ENCODE measurements at regions not wholly inside any gene's neighbourhood (a gene's known extent, or its start where the extent isn't known, plus 50 kb on each side); places are given as distances from the start of the nearest gene placed in this dataset.

DNA sequence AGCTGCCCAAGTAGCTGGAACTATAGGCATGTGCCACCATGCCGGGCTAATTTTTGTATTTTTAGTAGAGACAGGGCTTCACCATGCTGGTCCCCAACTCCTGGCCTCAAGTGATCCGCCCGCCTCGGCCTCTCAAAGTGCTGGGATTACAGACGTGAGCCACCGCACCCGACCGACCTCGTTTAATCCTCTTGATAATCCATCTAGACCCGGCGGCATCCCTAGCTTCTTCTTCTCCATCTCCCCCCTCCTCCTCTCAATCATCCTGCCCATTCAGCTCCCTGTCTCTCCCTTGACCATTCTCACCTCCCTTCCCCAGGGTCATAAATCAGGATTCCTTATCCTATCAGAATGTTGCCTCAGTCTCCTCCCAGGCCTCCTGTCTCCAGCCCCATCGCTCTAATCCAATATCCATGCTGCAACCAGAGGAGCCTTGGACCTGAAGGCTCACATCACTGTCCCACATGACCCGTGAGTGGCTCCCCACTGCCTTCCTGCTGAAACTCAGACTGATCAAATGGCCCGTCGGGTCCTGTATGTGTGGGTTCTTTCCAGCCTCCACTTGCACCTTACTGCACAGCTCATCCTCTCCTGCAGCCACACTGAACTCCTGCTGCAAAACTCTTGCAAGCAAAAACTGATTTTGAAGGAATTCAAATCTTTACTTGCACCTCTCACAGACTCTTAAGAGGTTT lies 74.1 kb upstream of the CDH5 start:
- no peak for ATAC-seq
- intact Hi-C loops (cut with DNase I), result no loop called here
- DNase-seq (ENCODE audit: missing footprints), result no peak

DNA sequence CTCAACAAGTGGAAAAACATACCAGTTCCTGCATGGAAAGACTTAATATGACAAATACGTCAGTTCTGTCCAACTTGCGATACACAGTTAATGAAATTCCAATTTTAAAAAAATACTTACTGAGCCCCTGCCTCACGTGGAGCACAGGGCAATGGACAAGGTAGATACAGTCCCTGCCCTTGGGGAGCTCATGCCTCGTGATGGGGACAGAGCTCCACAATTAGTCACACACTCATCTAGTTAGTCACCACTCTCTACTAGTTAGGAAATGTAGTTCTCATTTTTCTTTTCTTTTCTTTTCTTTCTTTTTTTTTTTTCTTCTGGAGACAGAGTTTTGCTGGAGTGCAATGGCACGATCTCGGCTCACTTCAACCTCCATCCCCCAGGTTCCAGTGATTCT lies 74.7 kb upstream of the CDH5 start:
- no peak for ATAC-seq
- no peak for DNase-seq (ENCODE audit: missing footprints)
- intact Hi-C loops (cut with DNase I), result no loop called here

DNA sequence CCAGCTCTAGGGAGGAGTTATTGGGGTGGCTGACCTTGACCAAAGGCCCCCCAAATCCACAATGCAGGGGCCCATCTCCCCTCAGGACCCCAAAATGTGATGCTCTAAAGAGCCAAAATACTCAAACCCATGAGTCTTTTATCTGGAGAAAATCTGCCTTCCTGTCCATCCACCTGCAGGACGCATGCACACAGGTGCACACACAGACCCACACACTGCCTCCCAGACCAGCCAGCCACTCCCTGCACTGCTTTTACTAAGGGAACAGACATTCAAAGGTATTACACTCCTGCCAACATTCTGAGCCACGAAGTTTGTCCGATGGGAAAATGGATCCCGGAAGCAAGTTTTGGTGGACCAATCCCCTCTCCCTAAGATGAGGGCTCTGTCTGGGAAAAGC lies 76.1 kb upstream of the CDH5 start:
- DNase-seq (ENCODE audit: missing footprints) (no peak), ATAC-seq (no peak)
- intact Hi-C loops (cut with DNase I), result no loop called here

DNA sequence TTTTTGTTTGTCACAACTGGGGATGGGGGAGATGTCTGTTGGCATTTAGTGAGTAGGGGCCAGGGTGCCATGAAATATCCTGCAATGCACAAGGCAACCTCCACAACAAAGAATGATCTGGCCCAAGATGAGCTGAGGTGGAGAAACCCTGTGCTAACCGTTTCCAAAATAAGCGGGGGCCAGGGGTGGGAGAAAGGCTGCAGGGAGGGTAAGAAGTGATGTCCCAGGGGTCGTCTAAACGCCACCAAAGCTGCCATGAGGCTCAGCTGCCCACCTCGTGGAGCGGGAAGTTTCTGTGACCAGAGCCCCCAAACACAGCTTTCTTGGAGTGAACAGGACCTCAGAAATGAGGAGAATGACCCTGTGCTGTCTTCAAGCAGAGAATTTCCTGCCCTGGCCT lies 76.5 kb upstream of the CDH5 start:
- intact Hi-C loops (cut with DNase I), result no loop called here
- ATAC-seq (no peak), DNase-seq (ENCODE audit: missing footprints) (no peak)

DNA sequence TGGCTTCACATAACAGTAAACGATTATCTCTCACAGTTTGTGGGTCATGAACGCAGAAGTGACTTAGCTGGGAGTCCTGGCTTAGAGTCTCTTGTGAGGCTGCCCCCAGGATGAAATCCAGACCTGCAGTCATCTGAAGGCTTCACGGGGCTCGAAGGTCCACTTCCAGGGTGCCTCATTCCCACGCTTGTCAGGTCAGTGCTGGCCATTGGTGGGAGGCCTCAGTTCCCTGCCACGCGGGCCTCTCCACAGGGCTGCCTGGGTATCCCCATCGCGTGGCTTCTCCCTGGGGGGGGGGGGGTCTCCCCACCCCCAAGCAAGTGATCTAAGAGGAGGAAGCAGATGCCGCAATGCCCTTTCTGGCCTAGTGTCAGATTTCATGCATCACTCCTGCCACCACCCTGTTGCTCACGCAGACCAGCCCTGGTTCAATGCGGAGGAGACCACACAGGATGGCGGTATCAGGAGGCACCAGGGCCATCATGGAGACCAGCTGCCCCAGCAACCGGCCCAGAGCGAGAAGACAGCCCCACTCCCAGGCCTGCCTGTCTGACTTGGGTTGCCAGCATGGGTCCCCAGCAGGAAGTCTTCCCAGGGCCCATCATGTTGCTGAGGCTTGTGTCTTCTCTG lies 77.3 kb upstream of the CDH5 start:
- DNase-seq (ENCODE audit: missing footprints) (no peak), ATAC-seq (no peak)
- intact Hi-C loops (cut with DNase I), result no loop called here

DNA sequence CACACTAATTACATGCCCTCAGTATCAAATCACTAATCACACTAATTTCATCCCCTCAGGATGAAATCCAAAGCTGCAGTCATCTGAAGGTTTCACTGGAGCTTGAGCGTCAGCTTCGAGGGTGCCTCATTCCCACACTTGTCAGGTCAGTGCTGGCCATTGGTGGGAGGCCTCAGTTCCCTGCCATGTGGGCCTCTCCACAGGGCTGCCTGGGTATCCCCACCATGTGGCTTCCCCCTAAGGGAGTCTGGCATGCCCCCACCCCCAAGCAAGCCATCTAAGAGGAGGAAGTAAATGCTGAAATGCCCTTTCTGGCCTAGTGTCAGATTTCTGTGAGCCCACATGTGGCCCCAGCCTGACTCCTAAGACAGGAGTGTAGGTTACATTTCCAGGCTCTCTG lies 78.6 kb upstream of the CDH5 start:
- ATAC-seq (no peak), DNase-seq (ENCODE audit: missing footprints) (no peak)
- intact Hi-C loops (cut with DNase I), result no loop called here

DNA sequence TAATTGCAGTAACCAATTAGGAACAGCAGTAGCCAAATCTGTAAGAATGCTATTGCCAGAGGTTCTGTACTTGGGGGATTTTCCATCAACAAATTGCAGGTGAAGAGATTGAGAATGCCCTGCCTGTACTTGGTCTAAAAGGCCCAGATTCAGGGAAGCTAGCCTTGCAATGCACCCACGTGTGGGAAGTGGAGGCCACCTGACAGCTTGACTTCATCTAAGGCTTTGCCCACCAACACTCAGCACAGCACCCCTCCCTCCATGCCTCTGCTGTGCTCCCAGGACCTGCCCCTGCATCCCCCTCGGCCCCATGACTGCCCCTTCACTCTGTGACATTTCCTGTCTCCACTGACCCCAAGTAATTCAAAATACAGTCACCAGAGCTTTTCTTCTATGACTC lies 79.1 kb upstream of the CDH5 start:
- intact Hi-C loops (cut with DNase I), result no loop called here
- DNase-seq (ENCODE audit: missing footprints) (no peak), ATAC-seq (no peak)

DNA sequence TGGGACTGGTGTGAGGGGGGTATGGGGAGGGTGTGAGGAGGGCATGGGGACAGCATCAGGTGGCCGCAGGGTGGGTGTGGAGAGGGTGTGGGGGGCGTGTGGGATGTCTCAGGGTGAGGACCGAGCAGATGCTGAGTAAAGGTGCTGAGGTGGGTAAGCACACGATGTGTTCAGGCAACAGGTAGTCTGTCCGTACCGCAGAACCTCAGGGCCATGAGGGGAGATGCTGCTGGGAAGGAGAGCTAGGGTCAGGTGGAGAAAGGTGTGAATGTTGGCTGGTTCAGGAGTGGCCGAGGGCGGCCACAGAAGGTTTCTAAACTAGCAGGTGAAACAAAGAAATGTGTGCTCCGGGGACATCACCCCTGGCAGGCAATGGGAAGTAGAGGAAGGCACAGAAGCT lies 80.0 kb upstream of the CDH5 start:
- intact Hi-C loops (cut with DNase I), result no loop called here
- no peak for DNase-seq (ENCODE audit: missing footprints)
- ATAC-seq, result no peak

DNA sequence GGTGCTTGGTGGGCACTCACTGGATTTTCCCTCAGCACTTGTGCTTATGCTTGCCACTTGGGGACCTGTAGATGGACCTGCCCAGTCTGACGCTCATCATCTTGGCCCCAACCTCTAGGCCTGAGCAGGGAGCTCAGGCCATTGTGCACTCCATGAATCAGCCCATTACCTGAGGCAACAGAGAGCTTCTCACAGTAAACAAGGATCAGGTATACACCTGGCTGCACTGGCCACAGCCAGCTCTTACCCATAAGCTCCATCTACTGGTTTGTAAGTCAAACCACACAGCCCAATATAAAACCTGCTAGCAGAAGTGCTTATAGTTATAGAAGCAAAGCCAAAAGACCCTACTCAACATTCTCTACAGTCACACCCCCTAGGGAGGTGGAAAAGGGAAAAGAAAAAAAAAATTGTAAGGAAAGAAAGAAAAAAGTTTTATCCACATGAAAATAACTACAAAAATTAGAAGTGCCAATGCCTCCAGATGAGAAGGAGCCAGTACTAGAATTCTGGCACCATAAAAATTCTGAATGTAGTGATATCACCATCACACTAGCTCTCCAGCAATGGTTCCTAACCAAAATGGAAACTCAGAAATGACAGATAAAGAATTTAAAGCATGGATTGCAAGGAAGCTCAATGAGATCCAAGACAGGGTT lies 87.8 kb upstream of the CDH5 start:
- intact Hi-C loops (cut with DNase I), result loop anchor here (5.0 kb wide), 1 partner anchor 39 kb away; no protein-coding TSS in a partner anchor
- no peak for ATAC-seq

DNA sequence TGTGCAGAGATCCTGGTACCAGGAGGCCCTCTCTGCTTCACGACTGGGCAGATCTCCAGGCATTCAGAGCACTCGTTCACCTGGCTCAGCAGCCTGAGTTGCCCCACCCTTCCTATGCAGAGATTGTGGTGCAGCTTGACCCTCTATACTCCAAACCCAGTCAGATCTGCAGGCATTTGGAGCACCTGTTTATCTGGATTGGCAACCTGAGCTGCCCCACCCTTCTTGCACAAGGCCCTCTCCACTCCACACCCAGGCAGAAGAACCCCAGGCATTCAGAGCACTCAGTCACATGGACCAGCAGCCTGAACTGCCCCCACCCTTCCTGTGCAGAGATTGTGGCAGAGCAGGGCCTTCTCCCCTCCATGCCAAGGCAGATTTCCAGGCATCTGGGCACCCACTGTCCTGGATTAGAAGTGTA lies 88.4 kb upstream of the CDH5 start:
- intact Hi-C loops (cut with DNase I), result loop anchor here (5.0 kb wide), 1 partner anchor 39 kb away; no protein-coding TSS in a partner anchor
- DNase-seq (ENCODE audit: missing footprints) (no peak), ATAC-seq (no peak)

More for the DNA sequence above, 87.8 kb upstream of the CDH5 start:
- no peak for DNase-seq (ENCODE audit: missing footprints)

DNA sequence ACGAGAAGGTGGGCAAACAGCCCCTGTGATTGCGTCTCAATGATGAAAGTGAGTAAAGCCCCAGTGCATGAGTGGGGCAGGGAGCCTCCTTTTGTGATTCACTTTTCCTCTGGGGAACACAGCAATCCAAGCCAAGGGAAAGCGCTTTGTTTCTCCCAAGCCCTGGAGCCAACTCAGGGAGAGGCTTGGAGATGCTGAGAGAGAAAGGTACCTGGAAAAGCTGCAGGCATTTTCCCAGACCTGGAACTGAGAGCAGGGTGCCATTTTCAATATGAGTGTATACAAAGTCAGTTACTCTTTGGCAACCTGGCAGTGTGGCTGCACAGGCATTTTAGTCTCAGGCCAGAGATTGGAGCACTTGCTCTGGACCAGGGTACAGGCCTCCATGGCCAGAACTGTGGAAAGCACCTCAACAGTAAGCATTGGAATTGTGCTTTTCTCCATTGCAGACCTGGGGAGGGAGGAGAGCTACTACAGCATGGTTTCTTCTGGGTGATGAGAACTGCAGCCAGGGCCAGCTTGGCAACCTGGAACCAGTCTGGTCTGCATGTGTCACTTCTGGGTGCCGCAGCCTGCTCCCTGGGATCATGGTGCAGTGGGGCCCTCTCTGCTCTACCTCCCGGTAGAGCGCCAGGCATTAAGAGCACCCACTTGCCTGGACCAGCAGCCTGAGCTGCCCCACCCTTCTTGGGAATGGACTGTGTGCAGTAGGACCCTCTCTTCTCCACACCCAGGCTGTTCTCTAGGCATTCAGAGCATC lies 89.0 kb upstream of the CDH5 start:
- ATAC-seq (no peak), DNase-seq (ENCODE audit: missing footprints) (no peak)
- intact Hi-C loops (cut with DNase I), result loop anchor here (5.0 kb wide), 1 partner anchor 40 kb away; no protein-coding TSS in a partner anchor

DNA sequence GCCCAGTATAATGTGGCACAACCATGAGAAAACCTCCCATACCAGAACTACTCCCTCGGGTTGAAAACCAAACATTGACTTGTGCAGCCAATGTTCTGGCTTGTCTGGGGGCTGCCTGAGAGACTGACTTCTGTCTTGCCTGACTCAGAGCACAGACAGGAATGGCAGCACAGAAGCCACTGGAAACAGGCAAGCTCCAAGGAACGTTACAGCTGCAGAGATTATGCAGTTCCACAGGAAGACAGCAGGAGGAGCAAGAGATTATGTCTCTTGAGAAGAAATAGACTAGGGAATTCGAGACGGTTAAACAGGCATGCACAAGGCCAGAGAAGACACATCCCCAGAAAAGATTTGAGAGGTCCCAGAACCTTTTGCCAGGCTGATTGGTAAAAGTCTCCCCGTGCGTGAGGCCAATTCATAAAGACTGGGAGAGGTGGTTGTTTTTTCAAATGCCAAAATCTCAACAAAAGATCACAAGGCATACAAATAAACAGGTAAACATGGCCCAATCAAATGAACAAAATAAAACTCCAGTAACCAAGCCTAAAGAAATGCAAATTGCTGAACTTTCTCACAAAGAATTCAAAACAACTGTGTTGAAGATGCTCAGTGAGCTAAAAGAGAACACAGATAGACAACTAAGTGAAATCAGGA lies 90.6 kb upstream of the CDH5 start:
- intact Hi-C loops (cut with DNase I), result loop anchor here (5.0 kb wide), 1 partner anchor 41 kb away; no protein-coding TSS in a partner anchor
- ATAC-seq (no peak), DNase-seq (ENCODE audit: missing footprints) (no peak)

DNA sequence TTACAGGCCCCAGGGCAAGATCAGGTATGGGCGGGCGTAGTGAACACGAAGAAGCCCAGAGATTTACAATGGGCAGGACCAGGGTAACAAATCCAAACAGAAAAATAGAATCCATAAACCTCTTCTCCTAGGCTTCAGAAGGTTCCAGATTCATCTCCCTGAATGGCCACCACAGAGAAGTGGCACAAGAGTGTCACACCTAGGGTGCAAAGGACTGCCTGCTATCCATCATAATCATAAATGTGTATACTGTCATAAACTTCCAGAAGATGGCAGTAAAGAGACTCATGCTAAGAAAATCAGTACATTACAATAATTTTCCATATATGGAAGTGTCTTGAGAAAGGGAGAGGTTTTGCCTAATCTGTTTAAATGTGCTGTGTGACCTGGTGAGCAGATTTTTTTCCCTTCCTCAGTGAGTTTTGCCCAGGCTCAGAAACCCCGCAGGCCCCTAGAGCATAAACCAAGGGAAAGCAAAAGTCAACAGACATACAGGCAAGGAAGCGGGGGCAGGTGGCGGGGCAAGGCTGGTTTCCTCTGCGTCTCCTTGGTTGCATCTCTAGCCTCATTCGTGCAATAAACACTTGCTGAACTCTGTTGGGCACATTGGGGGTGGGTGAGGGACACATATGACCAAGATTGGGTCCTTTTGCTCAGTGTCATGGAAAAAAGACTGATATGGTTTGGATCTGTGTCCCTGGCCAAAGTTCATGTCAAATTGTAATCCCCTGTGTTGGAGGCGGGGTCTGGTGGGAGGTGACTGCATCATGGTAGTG lies 92.0 kb upstream of the CDH5 start:
- ATAC-seq (no peak), DNase-seq (ENCODE audit: missing footprints) (no peak)
- intact Hi-C loops (cut with DNase I), result loop anchor here (5.0 kb wide), 3 partner anchors 43 to 1152 kb away; partner anchors contain the start of gene CDH11

DNA sequence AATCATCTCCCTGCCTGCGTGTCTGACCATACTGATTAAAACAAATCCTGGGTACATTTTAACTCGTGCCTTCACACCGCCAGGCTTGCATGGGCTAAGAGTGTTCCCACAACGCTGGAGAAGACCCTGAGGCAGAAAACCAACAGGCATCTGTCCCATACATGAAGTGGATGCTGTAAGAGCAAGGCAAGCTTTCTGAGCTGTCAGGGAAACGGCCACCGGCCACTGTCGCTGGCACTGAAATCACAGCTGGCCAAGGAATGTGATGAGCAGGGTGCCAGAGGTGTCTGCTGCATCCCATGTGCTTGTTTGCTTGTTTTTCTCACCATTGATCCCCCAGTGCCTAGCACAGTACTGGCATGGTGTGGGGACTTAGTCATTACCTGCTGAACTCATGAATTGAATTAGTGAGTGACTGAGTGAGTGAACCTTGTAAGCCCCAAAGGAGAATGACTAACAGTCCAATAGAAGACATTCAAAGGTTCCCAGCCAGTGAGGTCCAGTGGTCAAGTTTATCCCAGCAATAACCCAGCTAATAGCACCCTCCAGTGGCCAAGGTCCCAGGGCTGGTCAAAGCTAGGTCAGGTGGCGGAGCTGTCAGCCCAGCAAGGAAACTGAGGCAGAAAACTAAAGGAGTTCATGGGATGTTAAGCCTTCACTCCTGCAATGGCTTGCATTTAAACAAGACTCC lies 92.7 kb upstream of the CDH5 start:
- intact Hi-C loops (cut with DNase I), result loop anchor here (5.0 kb wide), 2 partner anchors 566 to 1151 kb away; partner anchors contain the start of gene CDH11
- no peak for ATAC-seq

DNA sequence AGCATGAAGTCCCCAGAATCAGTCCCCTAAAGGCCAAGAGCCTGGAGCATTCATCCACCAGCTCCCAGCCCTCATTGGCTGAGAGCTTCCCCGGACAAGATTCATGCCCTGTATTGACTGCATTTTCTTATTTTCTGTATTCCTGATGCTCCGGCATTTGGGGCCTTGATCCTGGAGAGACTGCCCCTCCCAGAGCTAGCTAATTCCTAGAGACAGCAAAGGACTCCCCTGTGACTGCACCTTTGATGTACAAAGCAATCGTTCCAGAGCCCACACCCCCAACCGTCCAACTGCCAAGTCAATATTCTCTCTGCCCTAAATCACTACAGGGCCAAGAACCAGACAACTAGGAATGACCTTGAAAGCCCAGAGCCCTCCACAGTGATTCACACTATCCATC lies 93.4 kb upstream of the CDH5 start:
- DNase-seq (ENCODE audit: missing footprints) (no peak), ATAC-seq (no peak)
- intact Hi-C loops (cut with DNase I), result loop anchor here (5.0 kb wide), 2 partner anchors 566 to 1151 kb away; partner anchors contain the start of gene CDH11

More for the DNA sequence above, 92.7 kb upstream of the CDH5 start:
- no peak for DNase-seq (ENCODE audit: missing footprints)

DNA sequence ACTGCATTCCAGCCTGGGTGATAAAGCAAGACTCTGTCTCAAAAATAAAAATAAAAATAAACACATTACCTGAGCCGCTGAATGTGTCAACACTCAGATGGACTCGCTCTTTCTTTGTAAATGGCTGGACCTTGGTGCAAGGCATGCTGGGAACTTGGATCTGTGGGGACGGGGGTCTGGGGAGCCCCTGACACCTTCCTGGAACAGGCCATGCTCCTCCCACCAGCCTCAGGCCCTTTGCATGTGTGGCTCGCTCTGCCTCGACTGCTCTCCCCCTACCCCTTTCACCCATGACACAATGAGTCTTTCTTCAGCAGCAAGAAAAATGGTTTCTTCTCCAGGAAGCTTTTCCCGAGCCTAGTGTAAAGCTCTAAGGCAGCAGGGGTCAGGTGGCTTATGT lies 94.0 kb upstream of the CDH5 start:
- no peak for DNase-seq (ENCODE audit: missing footprints)
- intact Hi-C loops (cut with DNase I), result loop anchor here (5.0 kb wide), 2 partner anchors 565 to 1150 kb away; partner anchors contain the start of gene CDH11
- ATAC-seq, result no peak
